ENCODE measurements at regions not wholly inside any gene's neighbourhood (a gene's known extent, or its start where the extent isn't known, plus 50 kb on each side); places are given as distances from the start of the nearest gene placed in this dataset.

DNA sequence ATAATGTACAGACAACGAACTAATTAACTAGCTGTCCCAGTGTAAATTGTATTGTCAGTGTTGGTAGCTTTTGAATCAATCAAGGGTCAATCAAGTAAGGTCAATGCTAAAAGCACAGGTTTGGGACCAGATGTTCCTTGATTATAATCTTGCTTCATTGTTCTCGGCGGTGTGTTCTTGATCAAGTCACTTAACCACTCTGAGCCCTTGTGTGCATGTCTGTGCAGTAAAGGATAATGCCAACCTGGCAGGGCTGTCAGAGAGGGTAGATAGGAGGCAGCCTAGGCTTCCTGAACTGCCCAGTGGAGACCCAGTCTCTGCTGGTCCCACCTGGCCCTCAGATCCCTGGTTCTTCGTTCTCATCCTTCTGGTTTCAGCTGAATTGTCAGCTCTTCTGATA lies 221.0 kb downstream of the EMX2 start (continued):
- TF ChIP-seq, protein P1, sequence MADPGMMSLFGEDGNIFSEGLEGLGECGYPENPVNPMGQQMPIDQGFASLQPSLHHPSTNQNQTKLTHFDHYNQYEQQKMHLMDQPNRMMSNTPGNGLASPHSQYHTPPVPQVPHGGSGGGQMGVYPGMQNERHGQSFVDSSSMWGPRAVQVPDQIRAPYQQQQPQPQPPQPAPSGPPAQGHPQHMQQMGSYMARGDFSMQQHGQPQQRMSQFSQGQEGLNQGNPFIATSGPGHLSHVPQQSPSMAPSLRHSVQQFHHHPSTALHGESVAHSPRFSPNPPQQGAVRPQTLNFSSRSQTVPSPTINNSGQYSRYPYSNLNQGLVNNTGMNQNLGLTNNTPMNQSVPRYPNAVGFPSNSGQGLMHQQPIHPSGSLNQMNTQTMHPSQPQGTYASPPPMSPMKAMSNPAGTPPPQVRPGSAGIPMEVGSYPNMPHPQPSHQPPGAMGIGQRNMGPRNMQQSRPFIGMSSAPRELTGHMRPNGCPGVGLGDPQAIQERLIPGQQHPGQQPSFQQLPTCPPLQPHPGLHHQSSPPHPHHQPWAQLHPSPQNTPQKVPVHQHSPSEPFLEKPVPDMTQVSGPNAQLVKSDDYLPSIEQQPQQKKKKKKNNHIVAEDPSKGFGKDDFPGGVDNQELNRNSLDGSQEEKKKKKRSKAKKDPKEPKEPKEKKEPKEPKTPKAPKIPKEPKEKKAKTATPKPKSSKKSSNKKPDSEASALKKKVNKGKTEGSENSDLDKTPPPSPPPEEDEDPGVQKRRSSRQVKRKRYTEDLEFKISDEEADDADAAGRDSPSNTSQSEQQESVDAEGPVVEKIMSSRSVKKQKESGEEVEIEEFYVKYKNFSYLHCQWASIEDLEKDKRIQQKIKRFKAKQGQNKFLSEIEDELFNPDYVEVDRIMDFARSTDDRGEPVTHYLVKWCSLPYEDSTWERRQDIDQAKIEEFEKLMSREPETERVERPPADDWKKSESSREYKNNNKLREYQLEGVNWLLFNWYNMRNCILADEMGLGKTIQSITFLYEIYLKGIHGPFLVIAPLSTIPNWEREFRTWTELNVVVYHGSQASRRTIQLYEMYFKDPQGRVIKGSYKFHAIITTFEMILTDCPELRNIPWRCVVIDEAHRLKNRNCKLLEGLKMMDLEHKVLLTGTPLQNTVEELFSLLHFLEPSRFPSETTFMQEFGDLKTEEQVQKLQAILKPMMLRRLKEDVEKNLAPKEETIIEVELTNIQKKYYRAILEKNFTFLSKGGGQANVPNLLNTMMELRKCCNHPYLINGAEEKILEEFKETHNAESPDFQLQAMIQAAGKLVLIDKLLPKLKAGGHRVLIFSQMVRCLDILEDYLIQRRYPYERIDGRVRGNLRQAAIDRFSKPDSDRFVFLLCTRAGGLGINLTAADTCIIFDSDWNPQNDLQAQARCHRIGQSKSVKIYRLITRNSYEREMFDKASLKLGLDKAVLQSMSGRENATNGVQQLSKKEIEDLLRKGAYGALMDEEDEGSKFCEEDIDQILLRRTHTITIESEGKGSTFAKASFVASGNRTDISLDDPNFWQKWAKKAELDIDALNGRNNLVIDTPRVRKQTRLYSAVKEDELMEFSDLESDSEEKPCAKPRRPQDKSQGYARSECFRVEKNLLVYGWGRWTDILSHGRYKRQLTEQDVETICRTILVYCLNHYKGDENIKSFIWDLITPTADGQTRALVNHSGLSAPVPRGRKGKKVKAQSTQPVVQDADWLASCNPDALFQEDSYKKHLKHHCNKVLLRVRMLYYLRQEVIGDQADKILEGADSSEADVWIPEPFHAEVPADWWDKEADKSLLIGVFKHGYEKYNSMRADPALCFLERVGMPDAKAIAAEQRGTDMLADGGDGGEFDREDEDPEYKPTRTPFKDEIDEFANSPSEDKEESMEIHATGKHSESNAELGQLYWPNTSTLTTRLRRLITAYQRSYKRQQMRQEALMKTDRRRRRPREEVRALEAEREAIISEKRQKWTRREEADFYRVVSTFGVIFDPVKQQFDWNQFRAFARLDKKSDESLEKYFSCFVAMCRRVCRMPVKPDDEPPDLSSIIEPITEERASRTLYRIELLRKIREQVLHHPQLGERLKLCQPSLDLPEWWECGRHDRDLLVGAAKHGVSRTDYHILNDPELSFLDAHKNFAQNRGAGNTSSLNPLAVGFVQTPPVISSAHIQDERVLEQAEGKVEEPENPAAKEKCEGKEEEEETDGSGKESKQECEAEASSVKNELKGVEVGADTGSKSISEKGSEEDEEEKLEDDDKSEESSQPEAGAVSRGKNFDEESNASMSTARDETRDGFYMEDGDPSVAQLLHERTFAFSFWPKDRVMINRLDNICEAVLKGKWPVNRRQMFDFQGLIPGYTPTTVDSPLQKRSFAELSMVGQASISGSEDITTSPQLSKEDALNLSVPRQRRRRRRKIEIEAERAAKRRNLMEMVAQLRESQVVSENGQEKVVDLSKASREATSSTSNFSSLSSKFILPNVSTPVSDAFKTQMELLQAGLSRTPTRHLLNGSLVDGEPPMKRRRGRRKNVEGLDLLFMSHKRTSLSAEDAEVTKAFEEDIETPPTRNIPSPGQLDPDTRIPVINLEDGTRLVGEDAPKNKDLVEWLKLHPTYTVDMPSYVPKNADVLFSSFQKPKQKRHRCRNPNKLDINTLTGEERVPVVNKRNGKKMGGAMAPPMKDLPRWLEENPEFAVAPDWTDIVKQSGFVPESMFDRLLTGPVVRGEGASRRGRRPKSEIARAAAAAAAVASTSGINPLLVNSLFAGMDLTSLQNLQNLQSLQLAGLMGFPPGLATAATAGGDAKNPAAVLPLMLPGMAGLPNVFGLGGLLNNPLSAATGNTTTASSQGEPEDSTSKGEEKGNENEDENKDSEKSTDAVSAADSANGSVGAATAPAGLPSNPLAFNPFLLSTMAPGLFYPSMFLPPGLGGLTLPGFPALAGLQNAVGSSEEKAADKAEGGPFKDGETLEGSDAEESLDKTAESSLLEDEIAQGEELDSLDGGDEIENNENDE (IDR thresholded peaks at IDR 0.05; ENCODE audit: insufficient replicate concordance, low read length), result no peak
- TF ChIP-seq, protein P2, sequence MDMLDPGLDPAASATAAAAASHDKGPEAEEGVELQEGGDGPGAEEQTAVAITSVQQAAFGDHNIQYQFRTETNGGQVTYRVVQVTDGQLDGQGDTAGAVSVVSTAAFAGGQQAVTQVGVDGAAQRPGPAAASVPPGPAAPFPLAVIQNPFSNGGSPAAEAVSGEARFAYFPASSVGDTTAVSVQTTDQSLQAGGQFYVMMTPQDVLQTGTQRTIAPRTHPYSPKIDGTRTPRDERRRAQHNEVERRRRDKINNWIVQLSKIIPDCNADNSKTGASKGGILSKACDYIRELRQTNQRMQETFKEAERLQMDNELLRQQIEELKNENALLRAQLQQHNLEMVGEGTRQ (IDR thresholded peaks at IDR 0.05; ENCODE audit: low read length), result no peak

Measured in H1 (cell line).